22Rv1 (cell line): ENCODE measurements at regions not wholly inside any gene's neighbourhood (a gene's known extent, or its start where the extent isn't known, plus 50 kb on each side); places are given as distances from the start of the nearest gene placed in this dataset.

Source experiments
- ZFX ChIP-seq: fragments of 450-650 bp; IDR thresholded peaks from 2 replicates; pipeline ENCODE4 v1.6.1; 2017; ENCODE audit warnings: antibody characterized with exemption, borderline replicate concordance
- TF ChIP-seq, protein P1 (sequence below): fragments of 450-650 bp; IDR thresholded peaks from 2 replicates; pipeline ENCODE4 v1.5.1; 2017; ENCODE audit warnings: mild to moderate bottlenecking

DNA sequence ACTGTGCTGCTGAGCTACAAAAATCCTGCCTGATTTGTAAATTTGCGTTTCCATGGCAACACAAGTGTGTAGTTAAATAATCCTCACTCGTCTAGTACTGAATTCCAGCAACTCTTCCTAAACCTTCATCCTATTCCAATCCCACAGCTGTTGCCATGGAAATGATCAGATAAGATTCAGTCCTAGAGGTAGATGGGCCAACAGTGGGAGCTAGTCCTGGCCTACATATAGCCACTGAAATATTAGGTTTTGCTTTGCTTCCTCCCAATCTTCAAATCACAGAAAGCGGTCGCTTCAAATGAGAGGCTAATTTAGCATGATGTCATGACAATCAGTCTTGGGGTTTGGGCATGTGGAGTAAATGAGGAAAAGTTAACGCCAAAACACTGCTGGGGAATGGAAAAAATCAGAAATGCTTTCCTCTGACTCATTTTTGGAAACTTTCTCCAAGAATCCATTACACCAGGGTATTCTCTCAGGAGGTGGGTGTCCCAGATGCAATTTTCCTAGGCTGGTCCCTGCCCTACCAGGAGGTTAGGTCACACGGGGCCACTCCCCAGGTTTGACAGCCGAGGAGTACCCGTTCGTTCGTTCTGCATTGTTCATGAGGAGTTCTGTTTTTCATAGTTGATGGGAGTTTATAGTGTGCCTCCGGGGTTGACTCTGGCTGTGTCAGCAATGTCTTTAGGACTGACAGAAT is 159.2 kb upstream of the SLCO3A1 start:
- TF ChIP-seq, protein P1, sequence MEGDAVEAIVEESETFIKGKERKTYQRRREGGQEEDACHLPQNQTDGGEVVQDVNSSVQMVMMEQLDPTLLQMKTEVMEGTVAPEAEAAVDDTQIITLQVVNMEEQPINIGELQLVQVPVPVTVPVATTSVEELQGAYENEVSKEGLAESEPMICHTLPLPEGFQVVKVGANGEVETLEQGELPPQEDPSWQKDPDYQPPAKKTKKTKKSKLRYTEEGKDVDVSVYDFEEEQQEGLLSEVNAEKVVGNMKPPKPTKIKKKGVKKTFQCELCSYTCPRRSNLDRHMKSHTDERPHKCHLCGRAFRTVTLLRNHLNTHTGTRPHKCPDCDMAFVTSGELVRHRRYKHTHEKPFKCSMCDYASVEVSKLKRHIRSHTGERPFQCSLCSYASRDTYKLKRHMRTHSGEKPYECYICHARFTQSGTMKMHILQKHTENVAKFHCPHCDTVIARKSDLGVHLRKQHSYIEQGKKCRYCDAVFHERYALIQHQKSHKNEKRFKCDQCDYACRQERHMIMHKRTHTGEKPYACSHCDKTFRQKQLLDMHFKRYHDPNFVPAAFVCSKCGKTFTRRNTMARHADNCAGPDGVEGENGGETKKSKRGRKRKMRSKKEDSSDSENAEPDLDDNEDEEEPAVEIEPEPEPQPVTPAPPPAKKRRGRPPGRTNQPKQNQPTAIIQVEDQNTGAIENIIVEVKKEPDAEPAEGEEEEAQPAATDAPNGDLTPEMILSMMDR, result no peak
- no peak for TF ChIP-seq ZFX
